ENCODE measurements at regions not wholly inside any gene's neighbourhood (a gene's known extent, or its start where the extent isn't known, plus 50 kb on each side); places are given as distances from the start of the nearest gene placed in this dataset.

DNA sequence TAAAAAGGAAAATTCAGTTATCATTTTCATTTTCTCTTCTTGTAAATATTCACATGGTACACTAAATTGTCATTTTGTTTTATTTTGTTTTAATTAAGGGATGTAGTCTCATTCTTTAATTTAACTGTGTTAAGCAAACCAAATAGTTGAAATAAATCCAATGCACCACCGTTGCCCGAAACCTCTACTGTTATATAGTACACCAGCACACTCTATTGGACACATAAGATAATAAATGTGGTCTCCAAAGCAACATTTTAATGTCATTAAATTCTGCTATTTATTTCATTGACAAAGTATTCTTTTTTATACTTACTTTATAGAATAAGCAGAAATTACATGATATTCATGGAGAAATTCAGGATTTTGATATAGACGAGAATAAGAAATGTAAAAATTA is 156.4 kb upstream of the FREM2 start:
- H3K27me3 ChIP-seq (ENCODE audit: control insufficient read depth, insufficient read depth, low read length) = no peaks in the 10 kb centered on the region
- DNase-seq (ENCODE audit: low read depth, low spot score) = no peak
- intact Hi-C loops (cut with micrococcal nuclease; ENCODE audit: unreplicated experiment) (loop anchor here (10.0 kb wide), 1 partner anchor 656 kb away; no protein-coding TSS in a partner anchor), in situ Hi-C loops (cut with HindIII; ENCODE audit: low pct_unique_long_range_greater_than_20kb, low sequenced_read_pairs) (no loop called here)
- H3K36me3 ChIP-seq (ENCODE audit: control insufficient read depth, insufficient read depth, low read length) = no peaks in the 10 kb centered on the region
- no peak overlapping the region for H3K27ac ChIP-seq (ENCODE audit: low read length)
- H3K4me1 ChIP-seq (ENCODE audit: control insufficient read depth, insufficient read depth, low read length) = no peaks in the 10 kb centered on the region
- H3K9me3 ChIP-seq (ENCODE audit: control insufficient read depth, insufficient read depth, low read depth, low read length) = no peaks in the 10 kb centered on the region
- H3K4me3 ChIP-seq (ENCODE audit: low read depth in 2 of 2, low read length in 2 of 2) = no peak overlapping the region
- TF ChIP-seq, protein P1, sequence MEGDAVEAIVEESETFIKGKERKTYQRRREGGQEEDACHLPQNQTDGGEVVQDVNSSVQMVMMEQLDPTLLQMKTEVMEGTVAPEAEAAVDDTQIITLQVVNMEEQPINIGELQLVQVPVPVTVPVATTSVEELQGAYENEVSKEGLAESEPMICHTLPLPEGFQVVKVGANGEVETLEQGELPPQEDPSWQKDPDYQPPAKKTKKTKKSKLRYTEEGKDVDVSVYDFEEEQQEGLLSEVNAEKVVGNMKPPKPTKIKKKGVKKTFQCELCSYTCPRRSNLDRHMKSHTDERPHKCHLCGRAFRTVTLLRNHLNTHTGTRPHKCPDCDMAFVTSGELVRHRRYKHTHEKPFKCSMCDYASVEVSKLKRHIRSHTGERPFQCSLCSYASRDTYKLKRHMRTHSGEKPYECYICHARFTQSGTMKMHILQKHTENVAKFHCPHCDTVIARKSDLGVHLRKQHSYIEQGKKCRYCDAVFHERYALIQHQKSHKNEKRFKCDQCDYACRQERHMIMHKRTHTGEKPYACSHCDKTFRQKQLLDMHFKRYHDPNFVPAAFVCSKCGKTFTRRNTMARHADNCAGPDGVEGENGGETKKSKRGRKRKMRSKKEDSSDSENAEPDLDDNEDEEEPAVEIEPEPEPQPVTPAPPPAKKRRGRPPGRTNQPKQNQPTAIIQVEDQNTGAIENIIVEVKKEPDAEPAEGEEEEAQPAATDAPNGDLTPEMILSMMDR (IDR thresholded peaks at IDR 0.05) = peak; percentile 19; the same call in 1 of the 2 replicates
- TF ChIP-seq, protein P2, sequence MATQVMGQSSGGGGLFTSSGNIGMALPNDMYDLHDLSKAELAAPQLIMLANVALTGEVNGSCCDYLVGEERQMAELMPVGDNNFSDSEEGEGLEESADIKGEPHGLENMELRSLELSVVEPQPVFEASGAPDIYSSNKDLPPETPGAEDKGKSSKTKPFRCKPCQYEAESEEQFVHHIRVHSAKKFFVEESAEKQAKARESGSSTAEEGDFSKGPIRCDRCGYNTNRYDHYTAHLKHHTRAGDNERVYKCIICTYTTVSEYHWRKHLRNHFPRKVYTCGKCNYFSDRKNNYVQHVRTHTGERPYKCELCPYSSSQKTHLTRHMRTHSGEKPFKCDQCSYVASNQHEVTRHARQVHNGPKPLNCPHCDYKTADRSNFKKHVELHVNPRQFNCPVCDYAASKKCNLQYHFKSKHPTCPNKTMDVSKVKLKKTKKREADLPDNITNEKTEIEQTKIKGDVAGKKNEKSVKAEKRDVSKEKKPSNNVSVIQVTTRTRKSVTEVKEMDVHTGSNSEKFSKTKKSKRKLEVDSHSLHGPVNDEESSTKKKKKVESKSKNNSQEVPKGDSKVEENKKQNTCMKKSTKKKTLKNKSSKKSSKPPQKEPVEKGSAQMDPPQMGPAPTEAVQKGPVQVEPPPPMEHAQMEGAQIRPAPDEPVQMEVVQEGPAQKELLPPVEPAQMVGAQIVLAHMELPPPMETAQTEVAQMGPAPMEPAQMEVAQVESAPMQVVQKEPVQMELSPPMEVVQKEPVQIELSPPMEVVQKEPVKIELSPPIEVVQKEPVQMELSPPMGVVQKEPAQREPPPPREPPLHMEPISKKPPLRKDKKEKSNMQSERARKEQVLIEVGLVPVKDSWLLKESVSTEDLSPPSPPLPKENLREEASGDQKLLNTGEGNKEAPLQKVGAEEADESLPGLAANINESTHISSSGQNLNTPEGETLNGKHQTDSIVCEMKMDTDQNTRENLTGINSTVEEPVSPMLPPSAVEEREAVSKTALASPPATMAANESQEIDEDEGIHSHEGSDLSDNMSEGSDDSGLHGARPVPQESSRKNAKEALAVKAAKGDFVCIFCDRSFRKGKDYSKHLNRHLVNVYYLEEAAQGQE (IDR thresholded peaks at IDR 0.05; ENCODE audit: insufficient read depth in 1 of 2, low read depth in 2 of 2, low read length in 1 of 2) = no peak
- BruUV-seq (replicated peaks) = no TSS peak
- CTCF ChIA-PET = no interaction called here
- POLR2A ChIA-PET = no interaction called here
- ATAC-seq = no peak

DNA sequence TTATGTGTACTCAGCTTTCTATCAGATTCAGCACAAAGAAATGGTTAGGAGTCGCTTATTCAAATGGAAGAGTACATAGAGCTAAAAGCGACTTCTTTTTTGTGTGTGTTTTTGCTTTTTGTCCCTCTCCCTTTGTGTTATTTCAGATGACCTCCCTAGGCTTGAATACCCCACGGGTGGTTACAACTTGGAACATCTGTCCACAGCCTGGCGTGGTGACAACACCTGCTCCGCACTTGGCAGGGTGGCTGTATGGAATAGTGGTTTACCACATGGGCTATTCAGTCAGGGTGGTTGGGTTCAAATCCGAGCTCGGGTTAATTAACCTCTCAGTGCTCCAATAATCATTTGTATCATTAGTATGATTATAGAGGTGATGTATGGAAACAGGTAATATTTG is 151.6 kb upstream of the FREM2 start:
- H3K27me3 ChIP-seq (ENCODE audit: control insufficient read depth, insufficient read depth, low read length) = no peaks in the 10 kb centered on the region
- BruUV-seq (replicated peaks) = no TSS peak
- ChIA-PET POLR2A (no interaction called here), CTCF (no interaction called here)
- H3K4me3 ChIP-seq (ENCODE audit: low read depth in 2 of 2, low read length in 2 of 2) = no peak overlapping the region
- no peaks in the 10 kb centered on the region for H3K4me1 ChIP-seq (ENCODE audit: control insufficient read depth, insufficient read depth, low read length)
- ATAC-seq (no peak), DNase-seq (ENCODE audit: low read depth, low spot score) (no peak)
- no peak overlapping the region for H3K27ac ChIP-seq (ENCODE audit: low read length)
- TF ChIP-seq POLR2AphosphoS5 (IDR thresholded peaks at IDR 0.05; ENCODE audit: low read depth, low read length) (no peak), SIN3A (IDR thresholded peaks at IDR 0.05; ENCODE audit: borderline replicate concordance, insufficient read depth, low read depth, low read length) (no peak), TCF7L2 (IDR thresholded peaks at IDR 0.05; ENCODE audit: low read depth, low read length) (no peak)
- TF ChIP-seq, protein P1 (IDR thresholded peaks at IDR 0.05) = no peak
- TF ChIP-seq, protein P2 (IDR thresholded peaks at IDR 0.05; ENCODE audit: insufficient read depth in 1 of 2, low read depth in 2 of 2, low read length in 1 of 2) = no peak
- no peaks in the 10 kb centered on the region for H3K36me3 ChIP-seq (ENCODE audit: control insufficient read depth, insufficient read depth, low read length)
- in situ Hi-C loops (cut with HindIII; ENCODE audit: low pct_unique_long_range_greater_than_20kb, low sequenced_read_pairs) (no loop called here), intact Hi-C loops (cut with micrococcal nuclease; ENCODE audit: unreplicated experiment) (loop anchor here (10.0 kb wide), 1 partner anchor 660 kb away; no protein-coding TSS in a partner anchor)
- H3K9me3 ChIP-seq (ENCODE audit: control insufficient read depth, insufficient read depth, low read depth, low read length) = no peaks in the 10 kb centered on the region
